GM12891 (cell line): ENCODE measurements at regions not wholly inside any gene's neighbourhood (a gene's known extent, or its start where the extent isn't known, plus 50 kb on each side); places are given as distances from the start of the nearest gene placed in this dataset.
"Not testable (repeated sequence)": the region's sequence is repeated elsewhere in the genome, so short reads cannot be mapped to it uniquely, and the experiment has no call there.

Experiments used
- DNase-seq: peaks from one replicate; pipeline ENCODE4 v3.0.0; 2011; ENCODE audit warnings: low spot score; ENCODE audit not compliant: insufficient read length
- FAIRE-seq: peaks from 2 replicates; lab custom pipeline; 2011; peaks lifted over from hg19 to GRCh38; lab: Jason Lieb, UNC
- PAX5 ChIP-seq: IDR thresholded peaks from 2 replicates; pipeline ENCODE4 v1.6.1; 2011; ENCODE audit warnings: low read length, moderate library complexity, mild to moderate bottlenecking; ENCODE audit not compliant: insufficient read depth, severe bottlenecking
- POLR2A ChIP-seq: IDR thresholded peaks from 2 replicates; pipeline ENCODE4 v1.6.1; 2011; ENCODE audit warnings: low read depth, low read length, control low read depth
- POLR2AphosphoS5 ChIP-seq: IDR thresholded peaks from 2 replicates; pipeline ENCODE4 v1.6.1; 2011; ENCODE audit warnings: low read depth, low read length, control low read depth
- POU2F2 ChIP-seq: IDR thresholded peaks from 2 replicates; pipeline ENCODE4 v1.6.1; 2011; ENCODE audit warnings: low read depth, mild to moderate bottlenecking, control low read depth, low read length, moderate library complexity
- SPI1 ChIP-seq: IDR thresholded peaks from 2 replicates; pipeline ENCODE4 v1.6.1; 2011; ENCODE audit warnings: low read depth, low read length, control low read depth
- TAF1 ChIP-seq: IDR thresholded peaks from 2 replicates; pipeline ENCODE4 v1.6.1; 2011; ENCODE audit warnings: low read depth, low read length, control low read depth

- TF ChIP-seq TAF1 (no peak), POLR2AphosphoS5 (no peak), SPI1 (no peak), POU2F2 (no peak)
- DNase-seq, result no peak
- no peak for FAIRE-seq
Observed at GRCh38 chr12:25692115-25693035, 139.3 kb upstream of the LMNTD1 start.

- FAIRE-seq (no peak), DNase-seq (no peak)
- TF ChIP-seq PAX5 (no peak), SPI1 (no peak), POLR2A (no peak), TAF1 (no peak), POLR2AphosphoS5 (no peak), POU2F2 (no peak)
Observed at GRCh38 chr12:25694072-25694471, 141.0 kb upstream of the LMNTD1 start.

- DNase-seq (no peak), FAIRE-seq (no peak)
- TF ChIP-seq PAX5, result no peak
Observed at GRCh38 chr12:25695574-25695973, 142.5 kb upstream of the LMNTD1 start.

GRCh38 chr12:25698772-25699171 is 145.7 kb upstream of the LMNTD1 start:
- FAIRE-seq (no peak), DNase-seq (no peak)
- TF ChIP-seq TAF1 (no peak), PAX5 (no peak), POLR2A (no peak), SPI1 (no peak), POU2F2 (no peak), POLR2AphosphoS5 (no peak)

- FAIRE-seq (no peak), DNase-seq (no peak)
- TF ChIP-seq SPI1 (no peak), POLR2AphosphoS5 (no peak), POU2F2 (no peak), POLR2A (no peak), PAX5 (no peak), TAF1 (no peak)
Observed at GRCh38 chr12:25699454-25699853, 146.4 kb upstream of the LMNTD1 start.

- no peak for TF ChIP-seq POU2F2
- no peak for FAIRE-seq
- DNase-seq, result no peak
Observed at GRCh38 chr12:25701290-25701689, 148.2 kb upstream of the LMNTD1 start.

- FAIRE-seq, result no peak
- no peak for DNase-seq
- TF ChIP-seq POLR2AphosphoS5 (no peak), PAX5 (no peak), SPI1 (no peak), POLR2A (no peak), TAF1 (no peak), POU2F2 (no peak)
Observed at GRCh38 chr12:25702553-25702952, 149.5 kb upstream of the LMNTD1 start.

- TF ChIP-seq POLR2A, result no peak
- TF ChIP-seq POU2F2, result no peak
- no peak for TF ChIP-seq PAX5
- no peak for TF ChIP-seq TAF1
- TF ChIP-seq SPI1, result no peak
- no peak for TF ChIP-seq POLR2AphosphoS5
- DNase-seq (no peak), FAIRE-seq (no peak)
Observed at GRCh38 chr12:25705261-25705660, 152.2 kb upstream of the LMNTD1 start.

GRCh38 chr12:25706646-25707045 is 153.6 kb upstream of the LMNTD1 start:
- FAIRE-seq, DNase-seq: not testable (repeated sequence)

- no peak for DNase-seq
- FAIRE-seq, result no peak
- TF ChIP-seq TAF1 (no peak), POLR2AphosphoS5 (no peak), POLR2A (no peak), POU2F2 (no peak), SPI1 (no peak), PAX5 (no peak)
Observed at GRCh38 chr12:25707056-25707455, 154.0 kb upstream of the LMNTD1 start.

GRCh38 chr12:25708661-25709060 is 155.6 kb upstream of the LMNTD1 start:
- no peak for TF ChIP-seq TAF1
- no peak for TF ChIP-seq SPI1
- no peak for TF ChIP-seq POLR2A
- TF ChIP-seq POU2F2, result no peak
- no peak for TF ChIP-seq PAX5
- no peak for TF ChIP-seq POLR2AphosphoS5
- FAIRE-seq, result no peak

More at GRCh38 chr12:25708661-25709060, 155.6 kb upstream of the LMNTD1 start:
- DNase-seq, result no peak
